Nephron (organoid): ENCODE measurements at regions not wholly inside any gene's neighbourhood (a gene's known extent, or its start where the extent isn't known, plus 50 kb on each side); places are given as distances from the start of the nearest gene placed in this dataset.

Experiments
- H3K27ac Mint-ChIP-seq, 3 experiments: 2 replicates each; pipeline ENCODE4 v1.8.0; 2020; ENCODE audit warnings: mixed read lengths in 3 of 3, mild to moderate bottlenecking in 2 of 3, moderate library complexity in 1 of 3
- H3K27me3 Mint-ChIP-seq: 2 replicates; pipeline ENCODE4 v1.8.0; 2021; ENCODE audit warnings: low read depth, mild to moderate bottlenecking, moderate library complexity, mixed read lengths
- H3K36me3 Mint-ChIP-seq: 2 replicates; pipeline ENCODE4 v1.8.0; 2020; ENCODE audit warnings: low read depth, mixed read lengths
- H3K4me1 Mint-ChIP-seq: 2 replicates; pipeline ENCODE4 v1.8.0; 2020; ENCODE audit warnings: mixed read lengths
- H3K4me3 Mint-ChIP-seq, 3 experiments: 2 replicates each; pipeline ENCODE4 v1.8.0; 2020; ENCODE audit warnings: mild to moderate bottlenecking in 3 of 3, mixed read lengths in 3 of 3, moderate library complexity in 2 of 3
- H3K9me3 Mint-ChIP-seq: 2 replicates; pipeline ENCODE4 v1.8.0; 2020; ENCODE audit warnings: mixed read lengths
- CTCF ChIP-seq, 3 experiments: fragments of 200-600 bp; sonication (generic); IDR thresholded peaks; one replicate each; pipeline ENCODE4 v1.5.0; 2021; ENCODE audit warnings: antibody characterized with exemption in 3 of 3; ENCODE audit not compliant: unreplicated experiment in 3 of 3

- H3K36me3 Mint-ChIP-seq: no peaks in the 10 kb centered on the region
- peaks cover 16% of the 10 kb centered on the region for H3K4me1 Mint-ChIP-seq
- TF ChIP-seq CTCF (IDR thresholded peaks at IDR 0.05; ENCODE audit: unreplicated experiment in 3 of 3): no peak
- no peaks in the 10 kb centered on the region for H3K27me3 Mint-ChIP-seq
- H3K9me3 Mint-ChIP-seq: no peaks in the 10 kb centered on the region
- no peak overlapping the region for H3K27ac Mint-ChIP-seq
- no peak overlapping the region for H3K4me3 Mint-ChIP-seq
Measured at GRCh38 chr18:41594582-41594981, 360.5 kb upstream of the PIK3C3 start.

- no peaks in the 10 kb centered on the region for H3K27me3 Mint-ChIP-seq
- no peak for TF ChIP-seq CTCF (IDR thresholded peaks at IDR 0.05; ENCODE audit: unreplicated experiment in 3 of 3)
- H3K27ac Mint-ChIP-seq: no peak overlapping the region
- no peaks in the 10 kb centered on the region for H3K36me3 Mint-ChIP-seq
- peaks cover 23% of the 10 kb centered on the region for H3K4me1 Mint-ChIP-seq
- H3K4me3 Mint-ChIP-seq: no peak overlapping the region
- no peaks in the 10 kb centered on the region for H3K9me3 Mint-ChIP-seq
Measured at GRCh38 chr18:41593171-41593675, 361.8 kb upstream of the PIK3C3 start.

GRCh38 chr18:41587976-41588375, 367.1 kb upstream of the PIK3C3 start:
- no peak overlapping the region for H3K4me3 Mint-ChIP-seq
- H3K36me3 Mint-ChIP-seq: no peaks in the 10 kb centered on the region
- H3K4me1 Mint-ChIP-seq: peaks cover 11% of the 10 kb centered on the region
- H3K27ac Mint-ChIP-seq: peak overlapping the region; percentile 70 to 94 (median 90)
- no peaks in the 10 kb centered on the region for H3K9me3 Mint-ChIP-seq
- no peak for TF ChIP-seq CTCF (IDR thresholded peaks at IDR 0.05; ENCODE audit: unreplicated experiment in 3 of 3)
- H3K27me3 Mint-ChIP-seq: no peaks in the 10 kb centered on the region

- Mint-ChIP-seq H3K4me3 (no peak overlapping the region), H3K27me3 (no peaks in the 10 kb centered on the region), H3K36me3 (no peaks in the 10 kb centered on the region), H3K27ac (no peak overlapping the region), H3K9me3 (no peaks in the 10 kb centered on the region), H3K4me1 (peaks cover 13% of the 10 kb centered on the region)
- TF ChIP-seq CTCF (IDR thresholded peaks at IDR 0.05; ENCODE audit: unreplicated experiment in 3 of 3): no peak
Measured at GRCh38 chr18:41585512-41585911, 369.5 kb upstream of the PIK3C3 start.

- TF ChIP-seq CTCF (IDR thresholded peaks at IDR 0.05; ENCODE audit: unreplicated experiment in 3 of 3): no peak
- Mint-ChIP-seq H3K4me1 (peaks cover 38% of the 10 kb centered on the region), H3K9me3 (no peaks in the 10 kb centered on the region), H3K4me3 (no peak overlapping the region), H3K27me3 (no peaks in the 10 kb centered on the region), H3K27ac (peak overlapping the region; percentile 34 to 77 (median 77)), H3K36me3 (no peaks in the 10 kb centered on the region)
Measured at GRCh38 chr18:41579185-41579584, 375.8 kb upstream of the PIK3C3 start.

- Mint-ChIP-seq H3K4me1 (peaks cover 38% of the 10 kb centered on the region), H3K27me3 (no peaks in the 10 kb centered on the region), H3K9me3 (no peaks in the 10 kb centered on the region), H3K27ac (peak overlapping the region; percentile 65 to 80 (median 69)), H3K36me3 (no peaks in the 10 kb centered on the region), H3K4me3 (no peak overlapping the region)
- no peak for TF ChIP-seq CTCF (IDR thresholded peaks at IDR 0.05; ENCODE audit: unreplicated experiment in 3 of 3)
Measured at GRCh38 chr18:41577529-41577928, 377.5 kb upstream of the PIK3C3 start.
